Stimulated activated CD8-positive, alpha-beta memory T cell treated with anti-CD3 and anti-CD28 coated beads, Interleukin-12 subunit alpha, Interleukin-12 subunit beta, amount 100 ng/mL, for 24 hours (primary cell): ENCODE measurements at regions not wholly inside any gene's neighbourhood (a gene's known extent, or its start where the extent isn't known, plus 50 kb on each side); places are given as distances from the start of the nearest gene placed in this dataset.
"Not testable (repeated sequence)": the region's sequence is repeated elsewhere in the genome, so short reads cannot be mapped to it uniquely, and the experiment has no call there.

ENCODE experiments used
- DNase-seq: peaks from one replicate; pipeline ENCODE4 v3.0.0-alpha.2; 2020; ENCODE audit errors: extremely low read depth

GRCh38 chr2:3899536-3900155, 196.3 kb downstream of the DCDC2C start:
- no peak for DNase-seq

- DNase-seq = no peak
Measured at GRCh38 chr2:3902131-3902530, 198.8 kb downstream of the DCDC2C start.

- no peak for DNase-seq
Measured at GRCh38 chr2:3904061-3904460, 200.7 kb downstream of the DCDC2C start.

GRCh38 chr2:3908498-3908897, 205.1 kb downstream of the DCDC2C start:
- not testable (repeated sequence) for DNase-seq

- no peak for DNase-seq
Measured at GRCh38 chr2:3911882-3912455, 208.6 kb downstream of the DCDC2C start.

- no peak for DNase-seq
Measured at GRCh38 chr2:3913166-3913565, 209.8 kb downstream of the DCDC2C start.

- no peak for DNase-seq
Measured at GRCh38 chr2:3914241-3914640, 210.9 kb downstream of the DCDC2C start.

- no peak for DNase-seq
Measured at GRCh38 chr2:3927031-3927430, 223.7 kb downstream of the DCDC2C start.

- DNase-seq = no peak
Measured at GRCh38 chr2:3929374-3929773, 226.0 kb downstream of the DCDC2C start.

- DNase-seq = no peak
Measured at GRCh38 chr2:3930246-3930645, 226.9 kb downstream of the DCDC2C start.

GRCh38 chr2:3940661-3941060, 237.3 kb downstream of the DCDC2C start:
- no peak for DNase-seq

GRCh38 chr2:3942841-3943240, 239.5 kb downstream of the DCDC2C start:
- DNase-seq = no peak

- DNase-seq = no peak
Measured at GRCh38 chr2:3944071-3944470, 240.7 kb downstream of the DCDC2C start.

- no peak for DNase-seq
Measured at GRCh38 chr2:3944841-3945240, 241.5 kb downstream of the DCDC2C start.

GRCh38 chr2:3948191-3948590, 244.8 kb downstream of the DCDC2C start:
- DNase-seq = no peak

- DNase-seq = no peak
Measured at GRCh38 chr2:3951131-3951954, 248.0 kb downstream of the DCDC2C start.

GRCh38 chr2:3952866-3953516, 249.6 kb downstream of the DCDC2C start:
- no peak for DNase-seq

- DNase-seq = no peak
Measured at GRCh38 chr2:3954261-3954660, 250.9 kb downstream of the DCDC2C start.

- no peak for DNase-seq
Measured at GRCh38 chr2:3956406-3956805, 253.0 kb downstream of the DCDC2C start.

- no peak for DNase-seq
Measured at GRCh38 chr2:3956892-3957291, 253.5 kb downstream of the DCDC2C start.

GRCh38 chr2:3958465-3958864, 255.1 kb downstream of the DCDC2C start:
- DNase-seq = no peak

GRCh38 chr2:3958969-3959368, 255.6 kb downstream of the DCDC2C start:
- DNase-seq = no peak

GRCh38 chr2:3959372-3959771, 256.0 kb downstream of the DCDC2C start:
- no peak for DNase-seq
